Endothelial cell of umbilical vein (primary cell): ENCODE measurements at regions not wholly inside any gene's neighbourhood (a gene's known extent, or its start where the extent isn't known, plus 50 kb on each side); places are given as distances from the start of the nearest gene placed in this dataset.

ENCODE experiments used
- BruUV-seq: library from RNA; stranded (reverse); fragments of 400-500 nt; replicated peaks from 2 replicates; lab custom pipeline; 2021; lab: Mats Ljungman, UMichigan
- CTCF ChIA-PET: fragments of 300-600, 350-600 bp; sonication (Branson Sonifier 250); formaldehyde crosslinking; loops from one replicate; lab custom pipeline; 2021; ENCODE audit warnings: antibody characterized with exemption, inconsistent platforms; lab: Charles Lee
- POLR2A ChIA-PET: fragments of 300-600, 350-600 bp; sonication (Branson Sonifier 250); formaldehyde crosslinking; loops from one replicate; lab custom pipeline; 2021; ENCODE audit warnings: antibody characterized with exemption, inconsistent platforms; lab: Charles Lee
- DNase-seq: peaks from one replicate; pipeline ENCODE4 v3.0.0-alpha.2; 2011; ENCODE audit warnings: low read depth, low spot score
- FAIRE-seq: peaks from 2 replicates; lab custom pipeline; 2011; peaks lifted over from hg19 to GRCh38; lab: Jason Lieb, UNC
- H2AFZ ChIP-seq: 2 replicates; pipeline ENCODE4 v1.6.0; 2012; ENCODE audit warnings: low read depth, low read length, control low read depth, inconsistent platforms
- H3K27ac ChIP-seq: 2 replicates; pipeline ENCODE4 v1.5.1; 2011; ENCODE audit warnings: low read depth, mild to moderate bottlenecking, control low read depth, low read length, moderate library complexity; ENCODE audit not compliant: insufficient read depth
- H3K27me3 ChIP-seq, 2 experiments: 2 replicates each; pipeline versions ENCODE4 v1.6.0 to v1.6.1; 2011; ENCODE audit warnings: low read length in 2 of 2, mixed read lengths in 1 of 2; ENCODE audit not compliant: control insufficient read depth in 2 of 2, insufficient read depth in 2 of 2
- H3K36me3 ChIP-seq, 2 experiments: 2 replicates in 1 of 2; 3 replicates in 1 of 2; pipeline ENCODE4 v1.5.1; 2011; ENCODE audit warnings: low read length in 2 of 2, mild to moderate bottlenecking in 1 of 2, moderate library complexity in 1 of 2; ENCODE audit not compliant: control insufficient read depth in 2 of 2, insufficient read depth in 2 of 2; ENCODE audit errors: extremely low read depth in 1 of 2
- H3K4me1 ChIP-seq: 3 replicates; pipeline ENCODE4 v1.5.1; 2011; ENCODE audit warnings: mild to moderate bottlenecking, low read length; ENCODE audit not compliant: control insufficient read depth, insufficient read depth; ENCODE audit errors: extremely low read depth
- H3K4me2 ChIP-seq: 2 replicates; pipeline ENCODE4 v1.6.1; 2011; ENCODE audit warnings: low read length, control low read depth, mixed read lengths; ENCODE audit not compliant: insufficient read depth
- H3K4me3 ChIP-seq, 3 experiments: fragments of 200-600 bp in 1 of 3; sonication (generic), shearing (Covaris generic) in 1 of 3; replicated peaks in 1 of 3; 2 replicates each; pipeline ENCODE4 v1.5.1; 2011 to 2016; ENCODE audit warnings: control low read depth in 3 of 3, low read length in 3 of 3, mild to moderate bottlenecking in 2 of 3, inconsistent platforms in 1 of 3, low read depth in 1 of 3, moderate library complexity in 1 of 3; ENCODE audit not compliant: insufficient read depth in 1 of 3
- H3K79me2 ChIP-seq: 2 replicates; pipeline ENCODE4 v1.6.0; 2012; ENCODE audit warnings: low read length, inconsistent platforms; ENCODE audit not compliant: control insufficient read depth, insufficient read depth
- H3K9ac ChIP-seq: replicated peaks from 2 replicates; pipeline ENCODE3; 2011; ENCODE audit warnings: low read length, control low read depth; ENCODE audit not compliant: insufficient read depth; ENCODE audit errors: extremely low read depth
- H3K9me1 ChIP-seq: replicated peaks from 3 replicates; pipeline ENCODE4 v1.6.0; 2011; ENCODE audit warnings: mild to moderate bottlenecking, low read length; ENCODE audit not compliant: control insufficient read depth, insufficient read depth; ENCODE audit errors: extremely low read depth
- H3K9me3 ChIP-seq: replicated peaks from 2 replicates; pipeline ENCODE4 v1.5.1; 2012; ENCODE audit warnings: low read length, inconsistent platforms; ENCODE audit not compliant: control insufficient read depth, insufficient read depth
- H4K20me1 ChIP-seq: replicated peaks from 2 replicates; pipeline ENCODE3; 2011; ENCODE audit warnings: mild to moderate bottlenecking, low read length; ENCODE audit not compliant: control insufficient read depth, insufficient read depth; ENCODE audit errors: extremely low read depth
- CTCF ChIP-seq, 2 donors: IDR thresholded peaks; 1 replicate in 1 of 2; 2 replicates in 1 of 2; pipeline ENCODE4 v1.5.1; 2011; ENCODE audit warnings: low read length in 2 of 2, mild to moderate bottlenecking in 2 of 2, moderate library complexity in 2 of 2, control low read depth in 1 of 2, inconsistent platforms in 1 of 2, low read depth in 1 of 2; ENCODE audit not compliant: insufficient read depth in 1 of 2; ENCODE audit errors: extremely low read depth in 1 of 2
- EZH2 ChIP-seq: IDR thresholded peaks from 2 replicates; pipeline ENCODE4 v1.6.1; 2012; ENCODE audit warnings: borderline replicate concordance, low read depth, mild to moderate bottlenecking, moderate library complexity, low read length, inconsistent platforms; ENCODE audit not compliant: severe bottlenecking
- FOS ChIP-seq: IDR thresholded peaks from 2 replicates; pipeline ENCODE4 v1.6.1; 2011; ENCODE audit warnings: mild to moderate bottlenecking, low read length, moderate library complexity, borderline replicate concordance; ENCODE audit not compliant: insufficient read depth
- GATA2 ChIP-seq: IDR thresholded peaks from 2 replicates; pipeline ENCODE4 v1.7.0; 2011; ENCODE audit warnings: low read depth, mild to moderate bottlenecking, moderate library complexity, mixed read lengths, low read length; ENCODE audit not compliant: insufficient read length, insufficient read depth
- JUN ChIP-seq: IDR thresholded peaks from 2 replicates; pipeline ENCODE4 v1.6.1; 2011; ENCODE audit warnings: borderline replicate concordance, low read depth; ENCODE audit not compliant: insufficient read length, insufficient read depth
- MAX ChIP-seq: IDR thresholded peaks from 2 replicates; pipeline ENCODE4 v1.6.1; 2011; ENCODE audit not compliant: insufficient read depth, insufficient read length
- MYC ChIP-seq: IDR thresholded peaks from one replicate; pipeline ENCODE4 v1.6.1; 2011; ENCODE audit warnings: mild to moderate bottlenecking, low read depth, low read length
- POLR2A ChIP-seq: IDR thresholded peaks from 2 replicates; pipeline ENCODE4 v1.6.1; 2012; ENCODE audit warnings: low read depth, mild to moderate bottlenecking, control low read depth, low read length
- POLR2AphosphoS5 ChIP-seq: IDR thresholded peaks from 2 replicates; pipeline ENCODE4 v1.6.1; 2012; ENCODE audit warnings: low read depth, mild to moderate bottlenecking, control low read depth, low read length, moderate library complexity; ENCODE audit not compliant: insufficient read depth
- dilution Hi-C: fragments of 300-500 bp; cut with MboI; formaldehyde crosslinking; loops from one replicate; pipeline ENCODE4 v1.15.0; 2019; ENCODE audit warnings: low sequenced_read_pairs; ENCODE audit not compliant: extremely low pct_ligation_motif_present
- intact Hi-C: fragments of 100-400 bp; cut with micrococcal nuclease; formaldehyde crosslinking; loops from one replicate; pipeline ENCODE4 v1.10.0; 2022

- no TSS peak for BruUV-seq
- CTCF ChIA-PET, result no interaction called here
- Histone ChIP-seq H3K27ac (no peak overlapping the region), H2AFZ (no peak overlapping the region), H3K36me3 (no peaks in the 10 kb centered on the region), H4K20me1 (no peaks in the 10 kb centered on the region), H3K4me1 (no peaks in the 10 kb centered on the region), H3K9me1 (no peaks in the 10 kb centered on the region), H3K4me3 (no peak overlapping the region), H3K79me2 (no peaks in the 10 kb centered on the region), H3K9ac (no peak overlapping the region), H3K9me3 (no peaks in the 10 kb centered on the region), H3K4me2 (no peak overlapping the region), H3K27me3 (no peaks in the 10 kb centered on the region)
- TF ChIP-seq GATA2, result no peak
- no peak for TF ChIP-seq POLR2AphosphoS5
- TF ChIP-seq EZH2, result no peak
- no peak for TF ChIP-seq MAX
- TF ChIP-seq JUN, result no peak
- no peak for TF ChIP-seq FOS
- TF ChIP-seq CTCF (IDR thresholded peaks at IDR 0.05; ENCODE audit: extremely low read depth in 1 of 2, insufficient read depth in 1 of 2, low read depth in 1 of 2, low read length in 2 of 2), result no peak
- no peak for TF ChIP-seq POLR2A
- no peak for TF ChIP-seq MYC
- DNase-seq, result no peak
- POLR2A ChIA-PET, result no interaction called here
- FAIRE-seq, result no peak
- intact Hi-C loops (no loop called here), dilution Hi-C loops (no loop called here)
These were observed 239.4 kb upstream of the BRINP3 start for GRCh38 chr1:190717055-190717454.
